Esophagus muscularis mucosa (tissue), 4 donors: ENCODE measurements at regions not wholly inside any gene's neighbourhood (a gene's known extent, or its start where the extent isn't known, plus 50 kb on each side); places are given as distances from the start of the nearest gene placed in this dataset.

Experiments
- DNase-seq: peaks from one replicate; pipeline ENCODE4 v3.0.0-alpha.2; 2017; ENCODE audit errors: extremely low spot score
- H3K27ac ChIP-seq, 4 donors: fragments of 200-600 bp; sonication (generic); replicated peaks in 1 of 4; 1 replicate in 3 of 4; 2 replicates in 1 of 4; pipeline ENCODE4 v1.5.1; 2016 to 2019; ENCODE audit warnings: mild to moderate bottlenecking in 1 of 4
- H3K27me3 ChIP-seq, 4 donors: fragments of 200-600 bp; sonication (generic); one replicate each; pipeline versions ENCODE4 v1.5.1 to v1.6.0; 2016 to 2019
- H3K36me3 ChIP-seq, 4 donors: fragments of 200-600 bp; sonication (generic); one replicate each; pipeline ENCODE4 v1.5.1; 2016 to 2019
- H3K4me1 ChIP-seq, 4 donors: fragments of 200-600 bp; sonication (generic); one replicate each; pipeline ENCODE4 v1.5.1; 2016 to 2019
- H3K4me3 ChIP-seq, 4 donors: fragments of 200-600 bp; sonication (generic); 1 replicate in 2 of 4; 2 replicates in 2 of 4; pipeline ENCODE4 v1.5.1; 2016 to 2019; ENCODE audit warnings: mild to moderate bottlenecking in 4 of 4, moderate library complexity in 1 of 4
- H3K9me3 ChIP-seq, 4 donors: fragments of 200-600 bp; sonication (generic); 1 replicate in 3 of 4; 2 replicates in 1 of 4; pipeline ENCODE4 v1.5.1; 2016 to 2019
- EP300 ChIP-seq: sonication (generic); formaldehyde crosslinking; IDR thresholded peaks from one replicate; pipeline ENCODE4 v1.6.1; 2017; ENCODE audit warnings: antibody characterized with exemption
- POLR2A ChIP-seq: fragments of 450-650 bp; IDR thresholded peaks from one replicate; pipeline ENCODE4 v1.6.1; 2017; ENCODE audit warnings: antibody characterized with exemption, moderate library complexity, mild to moderate bottlenecking, low read depth
- POLR2AphosphoS5 ChIP-seq, 2 donors: sonication (generic); formaldehyde crosslinking; IDR thresholded peaks; one replicate each; pipeline ENCODE4 v1.6.1; 2017; ENCODE audit warnings: antibody characterized with exemption in 2 of 2
- WGBS: methylation state at CpG from one replicate; pipeline ENCODE4 v1.1.5; 2018; 5-methylcytosine and 5-hydroxymethylcytosine counted together
- intact Hi-C: fragments of 100-400 bp; cut with DNase I; formaldehyde crosslinking; loops from one replicate; pipeline ENCODE4 v1.15.1; 2023
- TF ChIP-seq, protein P1 (sequence below), 3 experiments: fragments of 200-600 bp in 2 of 3; fragments of 450-650 bp in 1 of 3; sonication (generic) in 2 of 3; IDR thresholded peaks; one replicate each; pipeline ENCODE4 v1.5.1; 2017 to 2019; ENCODE audit warnings: antibody characterized with exemption in 3 of 3, mild to moderate bottlenecking in 2 of 3, moderate library complexity in 1 of 3

DNA sequence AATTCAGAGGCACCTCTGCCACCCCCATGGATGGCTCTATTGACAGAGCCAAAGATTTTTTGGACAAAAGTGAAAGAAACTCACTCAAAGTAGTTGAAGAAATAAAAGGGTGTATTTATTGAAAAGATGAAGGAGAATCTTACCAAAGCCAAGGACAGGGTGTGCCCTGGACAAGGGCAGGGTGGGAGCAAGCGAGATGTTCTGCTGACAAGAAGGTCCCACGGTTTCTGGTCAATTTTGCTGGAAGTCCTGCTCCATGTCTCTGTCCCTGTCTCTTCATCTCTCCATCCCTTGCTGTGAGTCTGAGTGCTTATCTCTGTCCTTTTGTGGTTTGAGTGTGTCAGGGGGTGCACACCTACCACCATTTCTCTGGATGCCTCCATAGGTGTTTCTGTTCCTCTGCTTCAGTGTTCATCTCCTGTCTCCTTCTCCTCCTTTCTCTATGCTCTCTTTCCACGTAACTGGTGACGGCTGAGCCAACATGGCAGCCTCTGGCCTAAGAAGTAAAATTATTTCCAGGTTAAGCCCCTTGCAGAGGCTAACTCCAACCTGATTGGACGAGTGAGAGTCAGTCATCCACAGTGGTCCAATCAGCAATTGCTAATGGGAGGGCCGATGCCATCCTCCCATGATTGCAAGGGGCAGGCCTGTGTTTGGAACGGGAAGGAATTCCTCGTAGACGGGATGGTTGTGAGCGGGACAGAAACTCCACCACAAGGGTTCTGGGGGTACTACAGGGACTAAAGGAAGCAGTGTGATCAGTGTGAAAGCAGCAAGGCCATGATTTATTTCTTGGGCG lies 502.1 kb upstream of the CDH4 start:
- Histone ChIP-seq H3K27me3 (no peaks in the 10 kb centered on the region), H3K27ac (no peak overlapping the region), H3K4me3 (no peak overlapping the region), H3K4me1 (no peaks in the 10 kb centered on the region), H3K9me3 (no peaks in the 10 kb centered on the region), H3K36me3 (no peaks in the 10 kb centered on the region)
- no peak for DNase-seq
- WGBS = 91% methylated on average over 11 of the region's 11 CpGs
- TF ChIP-seq EP300 (no peak), POLR2A (no peak), POLR2AphosphoS5 (IDR thresholded peaks at IDR 0.05) (no peak)
- TF ChIP-seq, protein P1, sequence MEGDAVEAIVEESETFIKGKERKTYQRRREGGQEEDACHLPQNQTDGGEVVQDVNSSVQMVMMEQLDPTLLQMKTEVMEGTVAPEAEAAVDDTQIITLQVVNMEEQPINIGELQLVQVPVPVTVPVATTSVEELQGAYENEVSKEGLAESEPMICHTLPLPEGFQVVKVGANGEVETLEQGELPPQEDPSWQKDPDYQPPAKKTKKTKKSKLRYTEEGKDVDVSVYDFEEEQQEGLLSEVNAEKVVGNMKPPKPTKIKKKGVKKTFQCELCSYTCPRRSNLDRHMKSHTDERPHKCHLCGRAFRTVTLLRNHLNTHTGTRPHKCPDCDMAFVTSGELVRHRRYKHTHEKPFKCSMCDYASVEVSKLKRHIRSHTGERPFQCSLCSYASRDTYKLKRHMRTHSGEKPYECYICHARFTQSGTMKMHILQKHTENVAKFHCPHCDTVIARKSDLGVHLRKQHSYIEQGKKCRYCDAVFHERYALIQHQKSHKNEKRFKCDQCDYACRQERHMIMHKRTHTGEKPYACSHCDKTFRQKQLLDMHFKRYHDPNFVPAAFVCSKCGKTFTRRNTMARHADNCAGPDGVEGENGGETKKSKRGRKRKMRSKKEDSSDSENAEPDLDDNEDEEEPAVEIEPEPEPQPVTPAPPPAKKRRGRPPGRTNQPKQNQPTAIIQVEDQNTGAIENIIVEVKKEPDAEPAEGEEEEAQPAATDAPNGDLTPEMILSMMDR (IDR thresholded peaks at IDR 0.05) = no peak
- intact Hi-C loops = no loop called here

DNA sequence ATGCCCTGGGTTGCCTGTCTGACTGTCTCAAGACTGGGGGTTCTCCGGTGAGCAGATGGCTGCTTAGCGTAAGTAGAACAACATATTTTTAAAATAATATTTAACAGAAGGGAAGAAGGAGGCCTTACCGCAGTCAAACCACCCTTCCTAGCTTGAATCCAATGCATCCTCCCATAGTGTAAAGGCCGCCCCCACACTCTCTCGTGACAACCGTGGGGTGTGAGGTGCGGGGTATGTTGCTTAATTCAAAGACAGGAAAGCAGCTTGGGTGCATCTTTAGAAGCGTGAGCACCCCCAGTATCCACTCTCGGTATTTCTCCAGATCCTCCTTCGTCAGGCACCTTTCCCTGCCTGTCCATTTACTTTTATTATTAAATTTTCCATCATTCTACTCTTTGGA lies 501.2 kb upstream of the CDH4 start:
- Histone ChIP-seq H3K27ac (no peak overlapping the region), H3K4me1 (no peaks in the 10 kb centered on the region), H3K27me3 (no peaks in the 10 kb centered on the region), H3K9me3 (no peaks in the 10 kb centered on the region), H3K4me3 (no peak overlapping the region), H3K36me3 (no peaks in the 10 kb centered on the region)
- intact Hi-C loops = no loop called here
- no peak for TF ChIP-seq EP300
- TF ChIP-seq, protein P1 (IDR thresholded peaks at IDR 0.05) = no peak
- TF ChIP-seq POLR2AphosphoS5 (IDR thresholded peaks at IDR 0.05) = no peak
- TF ChIP-seq POLR2A = no peak
- 78% methylated on average over 10 of the region's 10 CpGs for WGBS
- no peak for DNase-seq

DNA sequence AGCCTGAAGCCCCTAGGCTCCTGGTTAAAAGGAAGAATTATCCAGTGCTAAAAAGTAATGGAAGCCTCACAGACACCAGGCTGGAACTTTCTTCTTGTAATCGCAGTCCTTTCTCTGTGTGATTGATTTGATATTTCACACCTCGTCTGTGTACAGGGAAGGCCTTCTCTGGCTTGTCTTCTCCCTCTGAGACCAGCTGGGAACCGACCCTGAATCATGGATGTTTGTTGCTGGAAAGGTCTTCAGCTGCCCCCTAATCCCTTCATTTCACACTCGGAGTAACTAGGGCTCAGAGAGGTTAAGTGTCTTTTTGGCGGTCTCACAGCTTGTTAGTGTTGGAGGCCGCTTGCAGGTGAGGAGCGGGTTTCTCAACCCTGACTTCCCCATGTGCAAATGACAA lies 500.2 kb upstream of the CDH4 start:
- Histone ChIP-seq H3K4me1 (no peaks in the 10 kb centered on the region), H3K36me3 (no peaks in the 10 kb centered on the region), H3K4me3 (no peak overlapping the region), H3K27ac (no peak overlapping the region), H3K27me3 (no peaks in the 10 kb centered on the region), H3K9me3 (no peaks in the 10 kb centered on the region)
- 64% methylated on average over 7 of the region's 7 CpGs for whole genome bisulfite sequencing
- TF ChIP-seq EP300 = no peak
- TF ChIP-seq, protein P1 (IDR thresholded peaks at IDR 0.05) = no peak
- no peak for TF ChIP-seq POLR2A
- TF ChIP-seq POLR2AphosphoS5 (IDR thresholded peaks at IDR 0.05) = no peak
- intact Hi-C loops = no loop called here
- DNase-seq = no peak

DNA sequence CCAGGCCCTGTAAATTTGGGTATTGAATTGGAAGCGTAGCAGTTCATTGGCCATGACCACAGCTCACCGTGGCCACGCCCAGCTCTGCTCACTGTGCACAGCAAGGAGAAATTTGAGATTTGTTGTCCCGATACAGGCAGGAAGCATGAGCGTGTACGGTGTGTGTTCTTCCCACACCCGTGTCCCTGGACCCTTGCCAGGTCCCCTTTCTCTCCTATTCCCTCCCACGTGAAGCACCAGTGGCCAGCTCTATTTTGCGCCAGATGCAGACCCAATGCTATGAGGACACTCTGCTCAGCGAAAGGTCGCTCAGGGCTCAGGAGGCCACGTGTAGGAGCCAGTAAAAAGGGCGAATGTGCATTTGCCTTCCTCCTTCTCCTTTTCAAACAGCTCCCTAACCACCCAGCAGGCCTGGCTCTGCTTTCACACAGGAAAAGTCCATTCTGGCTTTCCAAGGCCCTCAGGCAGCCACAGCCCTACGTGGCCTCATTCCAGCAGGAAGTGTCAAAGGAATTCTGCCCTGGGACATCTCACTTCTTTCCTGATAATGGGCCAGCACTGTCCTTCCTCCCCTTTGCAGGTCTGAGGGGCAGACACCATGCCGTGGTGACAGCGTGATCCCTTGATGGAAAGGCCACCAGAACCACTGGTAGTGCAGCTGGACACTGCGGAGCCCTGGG lies 499.2 kb upstream of the CDH4 start:
- no peak for TF ChIP-seq EP300
- no peak for TF ChIP-seq POLR2A
- TF ChIP-seq, protein P1 (IDR thresholded peaks at IDR 0.05) = no peak
- TF ChIP-seq POLR2AphosphoS5 (IDR thresholded peaks at IDR 0.05) = no peak
- intact Hi-C loops = no loop called here
- WGBS = 70% methylated on average over 13 of the region's 17 CpGs
- Histone ChIP-seq H3K36me3 (no peaks in the 10 kb centered on the region), H3K27me3 (no peaks in the 10 kb centered on the region), H3K9me3 (no peaks in the 10 kb centered on the region), H3K4me1 (no peaks in the 10 kb centered on the region), H3K4me3 (no peak overlapping the region), H3K27ac (no peak overlapping the region)
- DNase-seq = peak; percentile 64
